ENCODE measurements at regions not wholly inside any gene's neighbourhood (a gene's known extent, or its start where the extent isn't known, plus 50 kb on each side); places are given as distances from the start of the nearest gene placed in this dataset.

DNA sequence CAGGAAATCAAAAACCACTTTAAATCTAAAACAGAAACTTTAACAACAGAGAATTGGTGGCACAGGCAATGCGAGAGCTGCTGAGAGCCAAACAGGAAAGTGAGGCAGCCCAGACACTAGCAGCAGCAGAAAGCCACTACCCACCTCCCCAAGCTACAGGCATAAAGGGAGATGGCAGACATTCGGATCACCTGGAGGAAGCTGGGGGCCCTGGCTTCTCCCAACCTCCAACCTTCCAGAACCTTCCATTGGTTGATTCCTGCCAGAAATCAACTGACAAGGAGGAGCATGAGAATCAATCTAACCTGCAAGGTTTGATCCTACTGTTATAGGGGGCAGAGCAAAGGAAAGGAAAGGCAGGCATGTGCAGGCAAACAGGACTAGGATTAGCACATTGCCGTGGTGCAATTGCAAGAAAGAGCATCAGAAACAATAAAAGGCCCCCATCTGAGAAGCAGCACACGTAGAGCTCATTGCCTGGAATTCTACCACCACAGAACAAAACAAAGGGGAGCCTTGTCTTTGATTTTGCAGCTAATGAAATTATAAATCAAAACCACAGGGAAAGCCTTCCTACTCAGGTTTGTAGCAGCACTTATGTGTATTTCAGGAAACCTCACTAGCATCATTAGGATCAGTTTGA lies 427.3 kb upstream of the RASGEF1B start:
- ATAC-seq (no peak), DNase-seq (ENCODE audit: low read depth, low spot score) (no peak)
- no peak overlapping the region for H3K4me3 ChIP-seq (ENCODE audit: low read depth in 2 of 2, low read length in 2 of 2)
- BruUV-seq (replicated peaks) = no TSS peak
- H3K36me3 ChIP-seq (ENCODE audit: control insufficient read depth, insufficient read depth, low read length) = no peaks in the 10 kb centered on the region
- intact Hi-C loops (cut with micrococcal nuclease; ENCODE audit: unreplicated experiment) = no loop called here
- TF ChIP-seq, protein P1, sequence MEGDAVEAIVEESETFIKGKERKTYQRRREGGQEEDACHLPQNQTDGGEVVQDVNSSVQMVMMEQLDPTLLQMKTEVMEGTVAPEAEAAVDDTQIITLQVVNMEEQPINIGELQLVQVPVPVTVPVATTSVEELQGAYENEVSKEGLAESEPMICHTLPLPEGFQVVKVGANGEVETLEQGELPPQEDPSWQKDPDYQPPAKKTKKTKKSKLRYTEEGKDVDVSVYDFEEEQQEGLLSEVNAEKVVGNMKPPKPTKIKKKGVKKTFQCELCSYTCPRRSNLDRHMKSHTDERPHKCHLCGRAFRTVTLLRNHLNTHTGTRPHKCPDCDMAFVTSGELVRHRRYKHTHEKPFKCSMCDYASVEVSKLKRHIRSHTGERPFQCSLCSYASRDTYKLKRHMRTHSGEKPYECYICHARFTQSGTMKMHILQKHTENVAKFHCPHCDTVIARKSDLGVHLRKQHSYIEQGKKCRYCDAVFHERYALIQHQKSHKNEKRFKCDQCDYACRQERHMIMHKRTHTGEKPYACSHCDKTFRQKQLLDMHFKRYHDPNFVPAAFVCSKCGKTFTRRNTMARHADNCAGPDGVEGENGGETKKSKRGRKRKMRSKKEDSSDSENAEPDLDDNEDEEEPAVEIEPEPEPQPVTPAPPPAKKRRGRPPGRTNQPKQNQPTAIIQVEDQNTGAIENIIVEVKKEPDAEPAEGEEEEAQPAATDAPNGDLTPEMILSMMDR (IDR thresholded peaks at IDR 0.05) = no peak
- TF ChIP-seq POLR2AphosphoS5 (IDR thresholded peaks at IDR 0.05; ENCODE audit: low read depth, low read length) = no peak
- TF ChIP-seq TCF7L2 (IDR thresholded peaks at IDR 0.05; ENCODE audit: low read depth, low read length) = no peak
- TF ChIP-seq REST (IDR thresholded peaks at IDR 0.05; ENCODE audit: insufficient read depth in 1 of 2, low read depth in 2 of 2, low read length in 1 of 2) = no peak
- no peak for TF ChIP-seq SIN3A (IDR thresholded peaks at IDR 0.05; ENCODE audit: borderline replicate concordance, insufficient read depth, low read depth, low read length)
- no peaks in the 10 kb centered on the region for H3K9me3 ChIP-seq (ENCODE audit: control insufficient read depth, insufficient read depth, low read depth, low read length)
- ChIA-PET POLR2A (no interaction called here), CTCF (no interaction called here)
- H3K27ac ChIP-seq (ENCODE audit: low read length) = no peak overlapping the region
- no peaks in the 10 kb centered on the region for H3K27me3 ChIP-seq (ENCODE audit: control insufficient read depth, insufficient read depth, low read length)
- in situ Hi-C loops (cut with HindIII; ENCODE audit: low pct_unique_long_range_greater_than_20kb, low sequenced_read_pairs) = no loop called here
- H3K4me1 ChIP-seq (ENCODE audit: control insufficient read depth, insufficient read depth, low read length) = no peaks in the 10 kb centered on the region

DNA sequence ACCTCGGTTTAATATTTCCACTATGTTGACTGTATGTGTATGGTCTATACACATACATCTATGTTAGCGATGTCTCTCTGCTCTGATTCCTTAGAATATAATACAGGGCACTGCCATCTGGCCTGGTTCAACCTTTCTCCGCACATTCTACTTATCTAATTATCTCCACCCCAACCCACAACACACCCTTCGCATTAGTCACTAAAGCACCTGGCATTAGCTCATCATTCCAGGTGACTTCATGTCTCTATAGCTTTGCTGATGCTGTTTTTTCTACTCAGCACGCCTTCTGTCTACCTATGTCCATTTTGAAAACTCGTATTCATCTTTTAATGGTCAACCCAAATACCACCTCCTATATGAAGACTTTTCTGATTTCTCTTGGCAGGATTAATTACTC lies 425.2 kb upstream of the RASGEF1B start:
- Histone ChIP-seq H3K4me1 (ENCODE audit: control insufficient read depth, insufficient read depth, low read length) (no peaks in the 10 kb centered on the region), H3K9me3 (ENCODE audit: control insufficient read depth, insufficient read depth, low read depth, low read length) (no peaks in the 10 kb centered on the region), H3K36me3 (ENCODE audit: control insufficient read depth, insufficient read depth, low read length) (no peaks in the 10 kb centered on the region), H3K4me3 (ENCODE audit: low read depth in 2 of 2, low read length in 2 of 2) (no peak overlapping the region), H3K27me3 (ENCODE audit: control insufficient read depth, insufficient read depth, low read length) (no peaks in the 10 kb centered on the region), H3K27ac (ENCODE audit: low read length) (no peak overlapping the region)
- POLR2A ChIA-PET = no interaction called here
- BruUV-seq (replicated peaks) = no TSS peak
- in situ Hi-C loops (cut with HindIII; ENCODE audit: low pct_unique_long_range_greater_than_20kb, low sequenced_read_pairs) = no loop called here
- ATAC-seq (no peak), DNase-seq (ENCODE audit: low read depth, low spot score) (no peak)
- intact Hi-C loops (cut with micrococcal nuclease; ENCODE audit: unreplicated experiment) = no loop called here
- CTCF ChIA-PET = no interaction called here
- TF ChIP-seq, protein P1 (IDR thresholded peaks at IDR 0.05) = no peak
- TF ChIP-seq TCF7L2 (IDR thresholded peaks at IDR 0.05; ENCODE audit: low read depth, low read length) (no peak), SIN3A (IDR thresholded peaks at IDR 0.05; ENCODE audit: borderline replicate concordance, insufficient read depth, low read depth, low read length) (no peak), REST (IDR thresholded peaks at IDR 0.05; ENCODE audit: insufficient read depth in 1 of 2, low read depth in 2 of 2, low read length in 1 of 2) (no peak), POLR2AphosphoS5 (IDR thresholded peaks at IDR 0.05; ENCODE audit: low read depth, low read length) (no peak)

All from Panc1 (cell line).